ENCODE measurements at regions not wholly inside any gene's neighbourhood (a gene's known extent, or its start where the extent isn't known, plus 50 kb on each side); places are given as distances from the start of the nearest gene placed in this dataset.

- Mint-ChIP-seq H3K27ac (no peak overlapping the region), H3K4me3 (no peak overlapping the region), H3K36me3 (no peaks in the 10 kb centered on the region), H3K4me1 (peaks cover 2% of the 10 kb centered on the region), H3K27me3 (ENCODE audit: low read depth) (no peaks in the 10 kb centered on the region), H3K9me3 (no peaks in the 10 kb centered on the region)
- TF ChIP-seq, protein P1, sequence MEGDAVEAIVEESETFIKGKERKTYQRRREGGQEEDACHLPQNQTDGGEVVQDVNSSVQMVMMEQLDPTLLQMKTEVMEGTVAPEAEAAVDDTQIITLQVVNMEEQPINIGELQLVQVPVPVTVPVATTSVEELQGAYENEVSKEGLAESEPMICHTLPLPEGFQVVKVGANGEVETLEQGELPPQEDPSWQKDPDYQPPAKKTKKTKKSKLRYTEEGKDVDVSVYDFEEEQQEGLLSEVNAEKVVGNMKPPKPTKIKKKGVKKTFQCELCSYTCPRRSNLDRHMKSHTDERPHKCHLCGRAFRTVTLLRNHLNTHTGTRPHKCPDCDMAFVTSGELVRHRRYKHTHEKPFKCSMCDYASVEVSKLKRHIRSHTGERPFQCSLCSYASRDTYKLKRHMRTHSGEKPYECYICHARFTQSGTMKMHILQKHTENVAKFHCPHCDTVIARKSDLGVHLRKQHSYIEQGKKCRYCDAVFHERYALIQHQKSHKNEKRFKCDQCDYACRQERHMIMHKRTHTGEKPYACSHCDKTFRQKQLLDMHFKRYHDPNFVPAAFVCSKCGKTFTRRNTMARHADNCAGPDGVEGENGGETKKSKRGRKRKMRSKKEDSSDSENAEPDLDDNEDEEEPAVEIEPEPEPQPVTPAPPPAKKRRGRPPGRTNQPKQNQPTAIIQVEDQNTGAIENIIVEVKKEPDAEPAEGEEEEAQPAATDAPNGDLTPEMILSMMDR (IDR thresholded peaks at IDR 0.05; ENCODE audit: unreplicated experiment) = no peak
- no peak for DNase-seq (ENCODE audit: low spot score in 2 of 2, unreplicated experiment in 2 of 2)
Observed at GRCh38 chr5:121702682-121703081, 149.0 kb upstream of the FTMT start.

DNA sequence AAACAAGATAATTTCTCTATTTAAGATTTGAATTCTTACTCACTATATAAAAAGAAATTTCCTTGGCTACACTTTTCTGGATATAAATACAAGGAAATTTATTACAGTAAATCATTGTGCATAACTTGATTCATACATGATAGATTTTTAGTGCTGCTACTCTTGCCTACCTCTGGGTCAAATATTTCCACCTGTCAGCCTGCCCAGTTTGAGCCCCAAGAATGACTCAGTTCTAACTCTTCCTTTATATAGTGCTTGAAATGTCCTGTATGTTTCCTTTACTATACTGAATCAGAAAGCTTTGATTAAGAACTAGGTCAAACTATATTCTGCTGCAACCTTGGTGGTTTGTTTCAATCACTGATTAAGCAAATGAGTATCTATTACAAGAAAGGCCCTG, 147.4 kb upstream of the FTMT start:
- DNase-seq (ENCODE audit: low spot score in 2 of 2, unreplicated experiment in 2 of 2) = no peak
- H3K27ac Mint-ChIP-seq = no peak overlapping the region
- peaks cover 2% of the 10 kb centered on the region for H3K4me1 Mint-ChIP-seq
- no peaks in the 10 kb centered on the region for H3K9me3 Mint-ChIP-seq
- H3K36me3 Mint-ChIP-seq = no peaks in the 10 kb centered on the region
- no peak overlapping the region for H3K4me3 Mint-ChIP-seq
- H3K27me3 Mint-ChIP-seq (ENCODE audit: low read depth) = no peaks in the 10 kb centered on the region
- TF ChIP-seq, protein P1 (IDR thresholded peaks at IDR 0.05; ENCODE audit: unreplicated experiment) = no peak

- Mint-ChIP-seq H3K4me1 (peaks cover 2% of the 10 kb centered on the region), H3K27me3 (ENCODE audit: low read depth) (no peaks in the 10 kb centered on the region), H3K9me3 (peaks cover under 1% of the 10 kb centered on the region), H3K27ac (no peak overlapping the region), H3K4me3 (no peak overlapping the region), H3K36me3 (no peaks in the 10 kb centered on the region)
- TF ChIP-seq, protein P1 (IDR thresholded peaks at IDR 0.05; ENCODE audit: unreplicated experiment) = no peak
- no peak for DNase-seq (ENCODE audit: low spot score in 2 of 2, unreplicated experiment in 2 of 2)
Observed at GRCh38 chr5:121706686-121707085, 145.0 kb upstream of the FTMT start.

DNA sequence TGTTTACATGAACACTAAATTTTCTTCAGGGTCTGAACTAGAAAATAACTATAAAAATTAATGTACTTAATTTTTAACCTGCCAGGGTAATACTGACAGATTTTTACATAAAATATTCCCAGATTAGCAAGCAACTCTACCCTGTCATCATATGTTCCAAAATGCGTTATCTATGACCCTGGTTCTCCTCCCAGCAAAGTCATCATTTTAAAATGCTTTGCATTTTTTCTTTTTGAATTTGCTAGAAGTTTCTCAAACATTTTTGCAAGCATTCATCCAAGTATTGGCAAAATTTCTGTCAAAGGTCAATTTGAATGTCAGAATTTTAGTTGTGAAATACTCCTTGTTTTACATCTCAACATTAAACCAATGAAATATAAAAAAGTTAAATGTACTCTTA, 144.5 kb upstream of the FTMT start:
- TF ChIP-seq, protein P1 (IDR thresholded peaks at IDR 0.05; ENCODE audit: unreplicated experiment) = no peak
- no peaks in the 10 kb centered on the region for H3K27me3 Mint-ChIP-seq (ENCODE audit: low read depth)
- H3K4me1 Mint-ChIP-seq = peaks cover 2% of the 10 kb centered on the region
- no peak for DNase-seq (ENCODE audit: low spot score in 2 of 2, unreplicated experiment in 2 of 2)
- no peak overlapping the region for H3K4me3 Mint-ChIP-seq
- H3K9me3 Mint-ChIP-seq = peaks cover 6% of the 10 kb centered on the region
- no peaks in the 10 kb centered on the region for H3K36me3 Mint-ChIP-seq
- no peak overlapping the region for H3K27ac Mint-ChIP-seq

DNA sequence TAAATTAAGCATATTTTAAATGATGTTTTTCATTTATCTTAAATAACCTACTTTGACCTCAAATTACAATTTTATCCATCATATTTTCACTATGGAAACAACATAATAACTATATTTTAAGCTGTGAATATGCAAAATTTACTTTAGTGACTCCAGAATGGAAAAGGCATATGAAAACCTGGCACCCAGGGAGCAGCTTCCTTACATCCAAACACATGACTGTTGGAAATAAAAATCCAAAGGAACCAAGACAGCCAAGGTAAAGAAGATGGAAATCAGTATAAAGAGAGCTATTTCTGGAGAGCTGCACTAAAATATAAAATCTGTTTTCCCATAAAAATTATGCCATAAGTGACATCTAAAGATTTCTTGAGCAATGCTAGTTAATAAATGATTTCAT, 140.3 kb upstream of the FTMT start:
- Mint-ChIP-seq H3K27me3 (ENCODE audit: low read depth) (no peaks in the 10 kb centered on the region), H3K36me3 (no peaks in the 10 kb centered on the region), H3K4me3 (no peak overlapping the region), H3K4me1 (no peaks in the 10 kb centered on the region), H3K9me3 (peaks cover 32% of the 10 kb centered on the region), H3K27ac (no peak overlapping the region)
- DNase-seq (ENCODE audit: low spot score in 2 of 2, unreplicated experiment in 2 of 2) = no peak
- TF ChIP-seq, protein P1 (IDR thresholded peaks at IDR 0.05; ENCODE audit: unreplicated experiment) = no peak

- Mint-ChIP-seq H3K9me3 (peaks cover 45% of the 10 kb centered on the region), H3K4me3 (no peak overlapping the region), H3K27ac (no peak overlapping the region), H3K27me3 (ENCODE audit: low read depth) (no peaks in the 10 kb centered on the region), H3K36me3 (peaks cover 10% of the 10 kb centered on the region), H3K4me1 (peaks cover 4% of the 10 kb centered on the region)
- DNase-seq (ENCODE audit: low spot score in 2 of 2, unreplicated experiment in 2 of 2) = no peak
- TF ChIP-seq, protein P1 (IDR thresholded peaks at IDR 0.05; ENCODE audit: unreplicated experiment) = no peak
Observed at GRCh38 chr5:121719255-121719654, 132.4 kb upstream of the FTMT start.

Measured in mesothelial cell of epicardium (in vitro differentiated cells).